Glutamatergic neuron (in vitro differentiated cells): ENCODE measurements at regions not wholly inside any gene's neighbourhood (a gene's known extent, or its start where the extent isn't known, plus 50 kb on each side); places are given as distances from the start of the nearest gene placed in this dataset.

ENCODE experiments used
- DNase-seq: peaks from one replicate; pipeline ENCODE4 v3.0.0; 2022
- H3K27ac Mint-ChIP-seq: one replicate; pipeline ENCODE4 v1.8.0; 2020; ENCODE audit warnings: mild to moderate bottlenecking, mixed read lengths, inconsistent platforms; ENCODE audit not compliant: unreplicated experiment
- H3K27me3 Mint-ChIP-seq: one replicate; pipeline ENCODE4 v1.8.0; 2020; ENCODE audit warnings: mild to moderate bottlenecking, moderate library complexity, mixed read lengths, inconsistent platforms; ENCODE audit not compliant: unreplicated experiment
- H3K36me3 Mint-ChIP-seq: one replicate; pipeline ENCODE4 v1.8.0; 2020; ENCODE audit warnings: mild to moderate bottlenecking, mixed read lengths, inconsistent platforms; ENCODE audit not compliant: unreplicated experiment
- H3K4me1 Mint-ChIP-seq: one replicate; pipeline ENCODE4 v1.8.0; 2020; ENCODE audit warnings: mild to moderate bottlenecking, low read depth, mixed read lengths, inconsistent platforms; ENCODE audit not compliant: unreplicated experiment
- H3K4me3 Mint-ChIP-seq: one replicate; pipeline ENCODE4 v1.8.0; 2020; ENCODE audit warnings: mild to moderate bottlenecking, mixed read lengths, inconsistent platforms; ENCODE audit not compliant: unreplicated experiment
- H3K9me3 Mint-ChIP-seq: one replicate; pipeline ENCODE4 v1.8.0; 2020; ENCODE audit warnings: mild to moderate bottlenecking, moderate library complexity, mixed read lengths, inconsistent platforms; ENCODE audit not compliant: unreplicated experiment
- CTCF ChIP-seq: fragments of 200-600 bp; sonication (generic); IDR thresholded peaks from one replicate; pipeline ENCODE4 v1.5.0; 2021; ENCODE audit not compliant: partially characterized antibody, unreplicated experiment

GRCh38 chr14:64639340-64639821 is 64.8 kb upstream of the PLEKHG3 start:
- Mint-ChIP-seq H3K4me3 (no peak overlapping the region), H3K36me3 (no peaks in the 10 kb centered on the region), H3K4me1 (peaks cover 2% of the 10 kb centered on the region), H3K27ac (no peak overlapping the region), H3K27me3 (peaks cover 2% of the 10 kb centered on the region), H3K9me3 (no peaks in the 10 kb centered on the region)
- DNase-seq, result no peak
- no peak for TF ChIP-seq CTCF

- no peak for TF ChIP-seq CTCF
- no peaks in the 10 kb centered on the region for H3K27me3 Mint-ChIP-seq
- H3K9me3 Mint-ChIP-seq, result no peaks in the 10 kb centered on the region
Measured at GRCh38 chr14:64640839-64641238, 63.4 kb upstream of the PLEKHG3 start.

GRCh38 chr14:64641760-64642159 is 62.5 kb upstream of the PLEKHG3 start:
- Mint-ChIP-seq H3K36me3 (no peaks in the 10 kb centered on the region), H3K27ac (no peak overlapping the region), H3K4me1 (peaks cover 10% of the 10 kb centered on the region), H3K27me3 (no peaks in the 10 kb centered on the region), H3K9me3 (no peaks in the 10 kb centered on the region), H3K4me3 (no peak overlapping the region)
- no peak for DNase-seq
- TF ChIP-seq CTCF, result no peak

More at GRCh38 chr14:64640839-64641238, 63.4 kb upstream of the PLEKHG3 start:
- DNase-seq, result no peak
- Mint-ChIP-seq H3K4me1 (peaks cover 8% of the 10 kb centered on the region), H3K27ac (no peak overlapping the region), H3K36me3 (no peaks in the 10 kb centered on the region), H3K4me3 (no peak overlapping the region)

GRCh38 chr14:64643709-64644108 is 60.5 kb upstream of the PLEKHG3 start:
- Mint-ChIP-seq H3K27ac (no peak overlapping the region), H3K9me3 (peaks cover 2% of the 10 kb centered on the region), H3K36me3 (no peaks in the 10 kb centered on the region), H3K4me3 (no peak overlapping the region), H3K4me1 (peaks cover 10% of the 10 kb centered on the region), H3K27me3 (no peaks in the 10 kb centered on the region)
- TF ChIP-seq CTCF, result no peak
- DNase-seq, result no peak

GRCh38 chr14:64644629-64645028 is 59.6 kb upstream of the PLEKHG3 start:
- Mint-ChIP-seq H3K27ac (no peak overlapping the region), H3K4me1 (peaks cover 10% of the 10 kb centered on the region), H3K4me3 (no peak overlapping the region), H3K36me3 (no peaks in the 10 kb centered on the region), H3K27me3 (peaks cover 2% of the 10 kb centered on the region), H3K9me3 (peaks cover 2% of the 10 kb centered on the region)
- no peak for TF ChIP-seq CTCF
- no peak for DNase-seq
